ENCODE measurements at regions not wholly inside any gene's neighbourhood (a gene's known extent, or its start where the extent isn't known, plus 50 kb on each side); places are given as distances from the start of the nearest gene placed in this dataset.

DNA sequence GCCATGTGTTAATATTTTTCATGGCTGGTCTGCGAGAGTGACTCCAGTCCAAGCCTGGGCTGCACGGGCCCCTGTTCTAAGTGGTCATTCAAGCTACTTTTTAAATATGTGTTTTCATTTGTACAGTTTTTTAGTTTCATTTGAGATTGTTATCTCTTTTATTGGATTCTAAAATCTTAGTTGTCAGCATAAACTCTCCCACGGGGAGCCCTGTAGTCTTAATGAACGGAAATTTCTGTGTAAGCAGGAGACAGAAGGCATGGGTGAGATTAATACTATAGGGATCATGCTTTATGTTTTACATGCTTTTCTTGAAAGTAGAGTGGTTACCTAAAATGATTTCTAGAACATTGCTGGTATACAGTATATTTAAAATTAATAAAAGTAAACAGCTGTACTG lies 373.1 kb upstream of the SLCO3A1 start:
- TF ChIP-seq, protein P1, sequence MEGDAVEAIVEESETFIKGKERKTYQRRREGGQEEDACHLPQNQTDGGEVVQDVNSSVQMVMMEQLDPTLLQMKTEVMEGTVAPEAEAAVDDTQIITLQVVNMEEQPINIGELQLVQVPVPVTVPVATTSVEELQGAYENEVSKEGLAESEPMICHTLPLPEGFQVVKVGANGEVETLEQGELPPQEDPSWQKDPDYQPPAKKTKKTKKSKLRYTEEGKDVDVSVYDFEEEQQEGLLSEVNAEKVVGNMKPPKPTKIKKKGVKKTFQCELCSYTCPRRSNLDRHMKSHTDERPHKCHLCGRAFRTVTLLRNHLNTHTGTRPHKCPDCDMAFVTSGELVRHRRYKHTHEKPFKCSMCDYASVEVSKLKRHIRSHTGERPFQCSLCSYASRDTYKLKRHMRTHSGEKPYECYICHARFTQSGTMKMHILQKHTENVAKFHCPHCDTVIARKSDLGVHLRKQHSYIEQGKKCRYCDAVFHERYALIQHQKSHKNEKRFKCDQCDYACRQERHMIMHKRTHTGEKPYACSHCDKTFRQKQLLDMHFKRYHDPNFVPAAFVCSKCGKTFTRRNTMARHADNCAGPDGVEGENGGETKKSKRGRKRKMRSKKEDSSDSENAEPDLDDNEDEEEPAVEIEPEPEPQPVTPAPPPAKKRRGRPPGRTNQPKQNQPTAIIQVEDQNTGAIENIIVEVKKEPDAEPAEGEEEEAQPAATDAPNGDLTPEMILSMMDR (IDR thresholded peaks at IDR 0.05), result no peak
- TF ChIP-seq POLR2A (IDR thresholded peaks at IDR 0.05), result no peak

Data from body of pancreas (tissue), 4 donors.